ENCODE measurements at regions not wholly inside any gene's neighbourhood (a gene's known extent, or its start where the extent isn't known, plus 50 kb on each side); places are given as distances from the start of the nearest gene placed in this dataset.

- ChIA-PET POLR2A (no interaction called here), CTCF (no interaction called here)
- intact Hi-C loops (cut with DNase I, micrococcal nuclease), result no loop called here
- Mint-ChIP-seq H3K4me1 (ENCODE audit: low read depth) (no peaks in the 10 kb centered on the region), H3K4me3 (no peak overlapping the region), H3K36me3 (ENCODE audit: low read depth) (no peaks in the 10 kb centered on the region), H3K27me3 (no peaks in the 10 kb centered on the region), H3K27ac (no peak overlapping the region), H3K9me3 (peaks cover 14% of the 10 kb centered on the region)
- no peak overlapping the region for H3K4me3 ChIP-seq (ENCODE audit: low read length)
- ATAC-seq (ENCODE audit: poor library complexity), result no peak
- H3K9me3 ChIP-seq (ENCODE audit: control insufficient read depth in 1 of 2, insufficient read depth in 1 of 2, low read length in 2 of 2), result no peaks in the 10 kb centered on the region
- no peaks in the 10 kb centered on the region for H3K36me3 ChIP-seq (ENCODE audit: insufficient read depth, low read length)
- TF ChIP-seq, protein P1, sequence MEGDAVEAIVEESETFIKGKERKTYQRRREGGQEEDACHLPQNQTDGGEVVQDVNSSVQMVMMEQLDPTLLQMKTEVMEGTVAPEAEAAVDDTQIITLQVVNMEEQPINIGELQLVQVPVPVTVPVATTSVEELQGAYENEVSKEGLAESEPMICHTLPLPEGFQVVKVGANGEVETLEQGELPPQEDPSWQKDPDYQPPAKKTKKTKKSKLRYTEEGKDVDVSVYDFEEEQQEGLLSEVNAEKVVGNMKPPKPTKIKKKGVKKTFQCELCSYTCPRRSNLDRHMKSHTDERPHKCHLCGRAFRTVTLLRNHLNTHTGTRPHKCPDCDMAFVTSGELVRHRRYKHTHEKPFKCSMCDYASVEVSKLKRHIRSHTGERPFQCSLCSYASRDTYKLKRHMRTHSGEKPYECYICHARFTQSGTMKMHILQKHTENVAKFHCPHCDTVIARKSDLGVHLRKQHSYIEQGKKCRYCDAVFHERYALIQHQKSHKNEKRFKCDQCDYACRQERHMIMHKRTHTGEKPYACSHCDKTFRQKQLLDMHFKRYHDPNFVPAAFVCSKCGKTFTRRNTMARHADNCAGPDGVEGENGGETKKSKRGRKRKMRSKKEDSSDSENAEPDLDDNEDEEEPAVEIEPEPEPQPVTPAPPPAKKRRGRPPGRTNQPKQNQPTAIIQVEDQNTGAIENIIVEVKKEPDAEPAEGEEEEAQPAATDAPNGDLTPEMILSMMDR (IDR thresholded peaks at IDR 0.05), result no peak
- H3K27ac ChIP-seq (ENCODE audit: low read depth in 1 of 2, low read length in 2 of 2), result no peak overlapping the region
- DNase-seq, result no peak
- no peaks in the 10 kb centered on the region for H3K27me3 ChIP-seq (ENCODE audit: control insufficient read depth in 1 of 2, insufficient read depth in 2 of 2, low read length in 2 of 2)
- H3K4me1 ChIP-seq (ENCODE audit: insufficient read depth, low read length), result no peaks in the 10 kb centered on the region
Observed at GRCh38 chr7:125399408-125399807, 469.8 kb upstream of the POT1 start.

- no peaks in the 10 kb centered on the region for H3K4me1 Mint-ChIP-seq (ENCODE audit: low read depth)
- no peak overlapping the region for H3K4me3 Mint-ChIP-seq
- intact Hi-C loops (cut with DNase I, micrococcal nuclease), result no loop called here
- H3K27me3 ChIP-seq (ENCODE audit: control insufficient read depth in 1 of 2, insufficient read depth in 2 of 2, low read length in 2 of 2), result no peaks in the 10 kb centered on the region
- peaks cover 0 to 4% of the 10 kb centered on the region in 2 experiments for H3K9me3 ChIP-seq (ENCODE audit: control insufficient read depth in 1 of 2, insufficient read depth in 1 of 2, low read length in 2 of 2)
- no peaks in the 10 kb centered on the region for H3K36me3 Mint-ChIP-seq (ENCODE audit: low read depth)
- H3K36me3 ChIP-seq (ENCODE audit: insufficient read depth, low read length), result no peaks in the 10 kb centered on the region
- ChIA-PET POLR2A (no interaction called here), CTCF (no interaction called here)
- ATAC-seq (ENCODE audit: poor library complexity), result no peak
- H3K27me3 Mint-ChIP-seq, result no peaks in the 10 kb centered on the region
- H3K4me3 ChIP-seq (ENCODE audit: low read length), result no peak overlapping the region
- no peak for DNase-seq
- TF ChIP-seq, protein P1 (IDR thresholded peaks at IDR 0.05), result no peak
- no peaks in the 10 kb centered on the region for H3K4me1 ChIP-seq (ENCODE audit: insufficient read depth, low read length)
- peaks cover 14% of the 10 kb centered on the region for H3K9me3 Mint-ChIP-seq
- H3K27ac Mint-ChIP-seq, result no peak overlapping the region
- no peak overlapping the region for H3K27ac ChIP-seq (ENCODE audit: low read depth in 1 of 2, low read length in 2 of 2)
Observed at GRCh38 chr7:125396466-125397151, 467.0 kb upstream of the POT1 start.

- Mint-ChIP-seq H3K4me1 (ENCODE audit: low read depth) (no peaks in the 10 kb centered on the region), H3K9me3 (peaks cover 12% of the 10 kb centered on the region), H3K27ac (no peak overlapping the region), H3K27me3 (no peaks in the 10 kb centered on the region), H3K36me3 (ENCODE audit: low read depth) (no peaks in the 10 kb centered on the region), H3K4me3 (no peak overlapping the region)
- TF ChIP-seq, protein P1 (IDR thresholded peaks at IDR 0.05), result no peak
- peaks cover 0 to 4% of the 10 kb centered on the region in 2 experiments for H3K9me3 ChIP-seq (ENCODE audit: control insufficient read depth in 1 of 2, insufficient read depth in 1 of 2, low read length in 2 of 2)
- DNase-seq (no peak), ATAC-seq (ENCODE audit: poor library complexity) (no peak)
- no peaks in the 10 kb centered on the region for H3K27me3 ChIP-seq (ENCODE audit: control insufficient read depth in 1 of 2, insufficient read depth in 2 of 2, low read length in 2 of 2)
- intact Hi-C loops (cut with DNase I, micrococcal nuclease), result no loop called here
- no peaks in the 10 kb centered on the region for H3K36me3 ChIP-seq (ENCODE audit: insufficient read depth, low read length)
- POLR2A ChIA-PET, result no interaction called here
- CTCF ChIA-PET, result no interaction called here
- no peak overlapping the region for H3K27ac ChIP-seq (ENCODE audit: low read depth in 1 of 2, low read length in 2 of 2)
- H3K4me1 ChIP-seq (ENCODE audit: insufficient read depth, low read length), result no peaks in the 10 kb centered on the region
- no peak overlapping the region for H3K4me3 ChIP-seq (ENCODE audit: low read length)
Observed at GRCh38 chr7:125391921-125392320, 462.3 kb upstream of the POT1 start.

Data from CD4-positive, alpha-beta T cell (primary cell).